Hepatocyte (in vitro differentiated cells): ENCODE measurements at regions not wholly inside any gene's neighbourhood (a gene's known extent, or its start where the extent isn't known, plus 50 kb on each side); places are given as distances from the start of the nearest gene placed in this dataset.

Experiments
- DNase-seq: peaks from one replicate; pipeline ENCODE4 v3.0.0-alpha.2; 2016; ENCODE audit warnings: low spot score
- H2AFZ ChIP-seq: fragments of 200-600 bp; sonication (generic); 2 replicates; pipeline ENCODE4 v1.6.0; 2016; ENCODE audit warnings: antibody characterized with exemption, mild to moderate bottlenecking
- H3K27ac ChIP-seq: fragments of 200-600 bp; sonication (generic); 2 replicates; pipeline ENCODE4 v1.5.1; 2016; ENCODE audit warnings: mild to moderate bottlenecking
- H3K27me3 ChIP-seq: fragments of 200-600 bp; sonication (generic); 2 replicates; pipeline ENCODE4 v1.6.1; 2016
- H3K36me3 ChIP-seq: fragments of 200-600 bp; sonication (generic); replicated peaks from 2 replicates; pipeline ENCODE4 v1.5.1; 2016; ENCODE audit warnings: low read depth; ENCODE audit not compliant: insufficient read depth
- H3K4me1 ChIP-seq: fragments of 200-600 bp; sonication (generic); 2 replicates; pipeline ENCODE4 v1.5.1; 2016; ENCODE audit warnings: mild to moderate bottlenecking, moderate library complexity; ENCODE audit not compliant: insufficient read depth
- H3K4me2 ChIP-seq: fragments of 200-600 bp; sonication (generic); 2 replicates; pipeline ENCODE4 v1.6.0; 2016
- H3K4me3 ChIP-seq: fragments of 200-600 bp; sonication (generic); 2 replicates; pipeline ENCODE4 v1.5.1; 2016; ENCODE audit warnings: mild to moderate bottlenecking
- H3K79me2 ChIP-seq: fragments of 200-600 bp; sonication (generic); 2 replicates; pipeline ENCODE4 v1.6.0; 2017; ENCODE audit warnings: mild to moderate bottlenecking
- H3K9me2 ChIP-seq: fragments of 200-600 bp; sonication (generic); replicated peaks from 2 replicates; pipeline ENCODE4 v1.6.0; 2017; ENCODE audit warnings: mild to moderate bottlenecking; ENCODE audit not compliant: insufficient read depth
- H3K9me3 ChIP-seq: fragments of 200-600 bp; sonication (generic); 2 replicates; pipeline ENCODE4 v1.5.1; 2016; ENCODE audit warnings: low read depth, mild to moderate bottlenecking
- H4K20me1 ChIP-seq: fragments of 200-600 bp; sonication (generic); 2 replicates; pipeline ENCODE4 v1.6.0; 2016; ENCODE audit warnings: mild to moderate bottlenecking; ENCODE audit not compliant: insufficient read depth, poor library complexity, severe bottlenecking
- EZH2 ChIP-seq: fragments of 200-600 bp; sonication (generic); IDR thresholded peaks from 2 replicates; pipeline ENCODE4 v1.6.1; 2016; ENCODE audit warnings: antibody characterized with exemption, mild to moderate bottlenecking, borderline replicate concordance
- EZH2phosphoT487 ChIP-seq: fragments of 200-600 bp; sonication (generic); IDR thresholded peaks from one replicate; pipeline ENCODE4 v1.6.1; 2018; ENCODE audit warnings: antibody characterized with exemption, mild to moderate bottlenecking, low read depth, moderate library complexity; ENCODE audit not compliant: unreplicated experiment, severe bottlenecking
- WGBS: methylation state at CpG from one replicate; pipeline ENCODE4 v1.1.6; 2016; ENCODE audit warnings: low lambda C conversion rate; ENCODE audit errors: missing lambda C conversion rate; 5-methylcytosine and 5-hydroxymethylcytosine counted together
- TF ChIP-seq, protein P1 (sequence below): fragments of 200-600 bp; sonication (generic); IDR thresholded peaks from 2 replicates; pipeline ENCODE4 v1.5.1; 2016; ENCODE audit warnings: antibody characterized with exemption, mild to moderate bottlenecking; ENCODE audit not compliant: poor library complexity

DNA sequence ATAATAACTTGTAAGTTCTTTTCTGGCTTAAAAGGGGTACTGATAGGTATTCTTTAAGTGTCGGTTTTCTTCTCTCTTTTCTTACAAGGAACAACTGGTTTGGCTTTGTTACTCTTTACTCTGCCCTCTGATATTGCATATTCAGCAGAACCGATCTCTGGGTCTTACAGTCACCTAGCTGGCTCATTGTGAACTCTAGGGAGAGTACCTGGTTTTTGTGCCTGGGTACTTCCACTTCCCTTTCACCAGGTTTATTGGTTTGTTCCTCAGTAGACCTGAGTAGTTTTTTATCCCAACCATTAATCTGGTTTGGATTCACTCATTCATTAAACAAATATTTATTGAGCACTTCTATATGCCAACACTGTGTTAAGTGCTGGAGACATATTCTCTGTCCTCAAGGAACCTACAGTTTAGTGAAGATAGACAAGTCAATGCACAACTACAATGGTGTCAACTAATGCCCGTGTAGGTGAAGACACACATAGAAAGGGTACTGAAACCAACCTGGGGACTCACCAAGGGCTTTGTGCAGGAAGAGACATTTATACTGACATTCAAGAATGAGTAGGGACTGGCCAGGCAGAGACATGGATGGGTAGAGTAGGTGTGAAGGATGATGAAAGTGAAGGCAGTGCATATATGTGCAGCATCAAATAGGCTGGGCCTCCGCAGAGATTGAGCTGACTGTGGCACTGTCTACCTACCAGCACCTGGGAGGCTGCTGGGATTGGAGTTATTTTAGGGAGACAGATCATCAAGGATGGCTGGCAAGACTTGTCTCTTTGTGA, 348.8 kb upstream of the C11orf87 start:
- TF ChIP-seq EZH2 (no peak), EZH2phosphoT487 (no peak)
- TF ChIP-seq, protein P1, sequence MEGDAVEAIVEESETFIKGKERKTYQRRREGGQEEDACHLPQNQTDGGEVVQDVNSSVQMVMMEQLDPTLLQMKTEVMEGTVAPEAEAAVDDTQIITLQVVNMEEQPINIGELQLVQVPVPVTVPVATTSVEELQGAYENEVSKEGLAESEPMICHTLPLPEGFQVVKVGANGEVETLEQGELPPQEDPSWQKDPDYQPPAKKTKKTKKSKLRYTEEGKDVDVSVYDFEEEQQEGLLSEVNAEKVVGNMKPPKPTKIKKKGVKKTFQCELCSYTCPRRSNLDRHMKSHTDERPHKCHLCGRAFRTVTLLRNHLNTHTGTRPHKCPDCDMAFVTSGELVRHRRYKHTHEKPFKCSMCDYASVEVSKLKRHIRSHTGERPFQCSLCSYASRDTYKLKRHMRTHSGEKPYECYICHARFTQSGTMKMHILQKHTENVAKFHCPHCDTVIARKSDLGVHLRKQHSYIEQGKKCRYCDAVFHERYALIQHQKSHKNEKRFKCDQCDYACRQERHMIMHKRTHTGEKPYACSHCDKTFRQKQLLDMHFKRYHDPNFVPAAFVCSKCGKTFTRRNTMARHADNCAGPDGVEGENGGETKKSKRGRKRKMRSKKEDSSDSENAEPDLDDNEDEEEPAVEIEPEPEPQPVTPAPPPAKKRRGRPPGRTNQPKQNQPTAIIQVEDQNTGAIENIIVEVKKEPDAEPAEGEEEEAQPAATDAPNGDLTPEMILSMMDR, result no peak
- no peaks in the 10 kb centered on the region for H3K9me2 ChIP-seq
- 90% methylated on average over 4 of the region's 4 CpGs for WGBS
- no peak overlapping the region for H3K4me2 ChIP-seq
- no peak for DNase-seq
- no peak overlapping the region for H2AFZ ChIP-seq
- H3K4me1 ChIP-seq, result no peaks in the 10 kb centered on the region
- no peaks in the 10 kb centered on the region for H3K36me3 ChIP-seq
- no peaks in the 10 kb centered on the region for H3K79me2 ChIP-seq
- H3K27ac ChIP-seq, result no peak overlapping the region
- H3K27me3 ChIP-seq, result no peaks in the 10 kb centered on the region
- no peaks in the 10 kb centered on the region for H3K9me3 ChIP-seq
- H4K20me1 ChIP-seq, result no peaks in the 10 kb centered on the region
- H3K4me3 ChIP-seq, result no peak overlapping the region

DNA sequence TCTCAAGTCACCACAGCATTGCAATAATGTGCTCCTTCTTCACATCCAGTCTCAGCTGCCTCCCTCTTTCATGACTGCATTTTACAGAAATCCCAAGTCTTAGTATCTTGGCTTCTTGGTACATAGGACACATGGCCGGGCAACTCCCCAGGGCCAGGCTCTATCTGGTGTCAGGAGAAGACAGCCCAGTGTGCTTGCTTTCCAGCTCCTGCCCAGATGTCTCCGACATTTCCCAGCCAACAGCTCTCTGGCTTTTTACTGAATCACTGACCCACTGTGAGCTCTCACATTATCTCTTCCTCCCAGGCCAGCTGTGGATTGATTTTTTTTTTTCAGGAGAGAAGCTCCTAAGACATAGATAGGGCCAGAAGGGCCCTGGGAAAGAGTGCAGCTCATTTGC, 346.0 kb upstream of the C11orf87 start:
- H4K20me1 ChIP-seq, result no peaks in the 10 kb centered on the region
- H3K4me1 ChIP-seq, result no peaks in the 10 kb centered on the region
- no peaks in the 10 kb centered on the region for H3K27me3 ChIP-seq
- no peaks in the 10 kb centered on the region for H3K9me3 ChIP-seq
- H3K9me2 ChIP-seq, result no peaks in the 10 kb centered on the region
- no peaks in the 10 kb centered on the region for H3K36me3 ChIP-seq
- 75% methylated on average over 2 of the region's 2 CpGs for WGBS
- H2AFZ ChIP-seq, result no peak overlapping the region
- no peak overlapping the region for H3K4me3 ChIP-seq
- no peak overlapping the region for H3K27ac ChIP-seq
- no peak for TF ChIP-seq EZH2
- TF ChIP-seq EZH2phosphoT487, result no peak
- TF ChIP-seq, protein P1, result no peak
- DNase-seq, result peak; percentile 24
- no peak overlapping the region for H3K4me2 ChIP-seq
- H3K79me2 ChIP-seq, result no peaks in the 10 kb centered on the region

DNA sequence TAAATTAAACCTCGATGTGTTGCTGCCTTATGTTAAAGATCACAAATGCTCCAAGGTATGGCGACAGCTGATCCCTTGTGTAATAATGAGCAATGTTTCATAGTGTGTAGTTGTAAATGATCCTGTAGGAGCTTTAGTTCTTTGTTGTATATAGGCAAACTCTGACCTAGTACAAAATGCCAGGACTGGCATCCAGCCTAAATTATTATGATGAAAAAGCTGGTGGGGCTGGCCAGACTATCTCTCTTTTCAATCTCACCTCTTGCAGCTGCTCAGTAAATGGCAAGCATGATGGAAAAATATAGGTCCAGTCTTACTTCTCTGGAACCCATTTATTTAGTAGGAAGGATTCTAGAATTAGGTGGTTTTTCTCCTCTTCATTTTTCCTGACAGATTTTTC, 345.1 kb upstream of the C11orf87 start:
- no peaks in the 10 kb centered on the region for H3K9me2 ChIP-seq
- 75% methylated on average over 2 of the region's 2 CpGs for WGBS
- H3K4me1 ChIP-seq, result no peaks in the 10 kb centered on the region
- no peak overlapping the region for H3K4me3 ChIP-seq
- H3K27me3 ChIP-seq, result no peaks in the 10 kb centered on the region
- no peaks in the 10 kb centered on the region for H4K20me1 ChIP-seq
- H3K36me3 ChIP-seq, result no peaks in the 10 kb centered on the region
- no peak overlapping the region for H2AFZ ChIP-seq
- H3K27ac ChIP-seq, result no peak overlapping the region
- TF ChIP-seq EZH2phosphoT487 (no peak), EZH2 (no peak)
- TF ChIP-seq, protein P1, result no peak
- H3K4me2 ChIP-seq, result no peak overlapping the region
- no peak for DNase-seq
- H3K79me2 ChIP-seq, result no peaks in the 10 kb centered on the region
- H3K9me3 ChIP-seq, result no peaks in the 10 kb centered on the region
